ENCODE measurements at regions not wholly inside any gene's neighbourhood (a gene's known extent, or its start where the extent isn't known, plus 50 kb on each side); places are given as distances from the start of the nearest gene placed in this dataset.

DNA sequence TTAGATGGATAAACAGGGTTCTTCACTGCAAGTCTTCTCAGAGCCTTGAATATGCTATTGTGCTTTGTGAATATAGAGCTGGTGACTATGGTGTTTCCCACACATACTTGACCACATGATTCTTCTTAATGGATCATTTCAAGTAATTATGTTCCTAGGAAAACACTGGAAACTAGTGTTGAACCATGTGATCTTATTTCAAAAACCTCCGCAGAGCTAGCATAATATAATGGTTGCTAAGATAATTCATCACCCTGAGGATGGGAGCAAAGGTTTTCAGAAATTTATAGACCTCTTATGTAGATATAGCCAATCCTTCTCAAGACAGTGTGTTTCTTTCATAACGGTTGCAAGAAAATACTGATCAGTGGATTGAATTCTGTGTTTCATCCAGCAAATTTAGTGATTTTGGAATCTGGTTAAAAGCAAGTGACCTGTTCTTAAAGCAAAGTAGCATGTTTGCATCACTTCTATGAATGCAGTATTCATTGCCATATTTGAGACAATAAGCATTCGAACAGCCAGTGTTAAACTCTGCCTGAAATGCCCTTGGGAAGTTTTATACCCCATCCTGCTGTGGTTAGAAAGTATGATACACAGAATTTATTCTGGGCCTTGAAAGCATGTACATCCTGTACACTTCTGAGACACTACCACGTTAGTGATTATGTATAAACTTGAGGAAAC, 341.0 kb upstream of the E2F7 start:
- no peak overlapping the region for H3K9ac ChIP-seq (ENCODE audit: extremely low read depth, insufficient read length, low read length)
- H3K4me1 Mint-ChIP-seq, result peaks cover 28 to 32% of the 10 kb centered on the region in 2 experiments
- H2AFZ ChIP-seq (ENCODE audit: low read length), result no peak overlapping the region
- no peaks in the 10 kb centered on the region for H3K27me3 Mint-ChIP-seq (ENCODE audit: low read depth)
- H3K23me2 ChIP-seq (ENCODE audit: insufficient read length, low read depth, low read length, poor library complexity, severe bottlenecking), result no peaks in the 10 kb centered on the region
- H3T11ph ChIP-seq (ENCODE audit: low read length), result no peak overlapping the region
- no peak overlapping the region for H2AK5ac ChIP-seq (ENCODE audit: insufficient read length, low read length)
- H3K79me1 ChIP-seq (ENCODE audit: insufficient read depth, low read depth, low read length, poor library complexity, severe bottlenecking), result no peaks in the 10 kb centered on the region
- no peak overlapping the region for H2BK15ac ChIP-seq (ENCODE audit: low read depth, low read length)
- no peak for DNase-seq
- no peak overlapping the region for H3K4me2 ChIP-seq (ENCODE audit: insufficient read depth, insufficient read length, low read length)
- no peaks in the 10 kb centered on the region for H3K9me3 Mint-ChIP-seq
- H3K56ac ChIP-seq (ENCODE audit: insufficient read length, low read depth, low read length), result no peak overlapping the region
- no peaks in the 10 kb centered on the region for H4K20me1 ChIP-seq (ENCODE audit: control insufficient read depth, insufficient read depth, insufficient read length)
- H3K14ac ChIP-seq (ENCODE audit: insufficient read depth, low read length), result no peak overlapping the region
- H3K27me3 ChIP-seq (ENCODE audit: insufficient read depth, low read length), result no peaks in the 10 kb centered on the region
- TF ChIP-seq, protein P1, sequence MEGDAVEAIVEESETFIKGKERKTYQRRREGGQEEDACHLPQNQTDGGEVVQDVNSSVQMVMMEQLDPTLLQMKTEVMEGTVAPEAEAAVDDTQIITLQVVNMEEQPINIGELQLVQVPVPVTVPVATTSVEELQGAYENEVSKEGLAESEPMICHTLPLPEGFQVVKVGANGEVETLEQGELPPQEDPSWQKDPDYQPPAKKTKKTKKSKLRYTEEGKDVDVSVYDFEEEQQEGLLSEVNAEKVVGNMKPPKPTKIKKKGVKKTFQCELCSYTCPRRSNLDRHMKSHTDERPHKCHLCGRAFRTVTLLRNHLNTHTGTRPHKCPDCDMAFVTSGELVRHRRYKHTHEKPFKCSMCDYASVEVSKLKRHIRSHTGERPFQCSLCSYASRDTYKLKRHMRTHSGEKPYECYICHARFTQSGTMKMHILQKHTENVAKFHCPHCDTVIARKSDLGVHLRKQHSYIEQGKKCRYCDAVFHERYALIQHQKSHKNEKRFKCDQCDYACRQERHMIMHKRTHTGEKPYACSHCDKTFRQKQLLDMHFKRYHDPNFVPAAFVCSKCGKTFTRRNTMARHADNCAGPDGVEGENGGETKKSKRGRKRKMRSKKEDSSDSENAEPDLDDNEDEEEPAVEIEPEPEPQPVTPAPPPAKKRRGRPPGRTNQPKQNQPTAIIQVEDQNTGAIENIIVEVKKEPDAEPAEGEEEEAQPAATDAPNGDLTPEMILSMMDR (conservative IDR thresholded peaks at IDR 0.05), result no peak
- no peaks in the 10 kb centered on the region for H3K79me2 ChIP-seq (ENCODE audit: insufficient read depth, low read length)
- no peak overlapping the region for H2BK120ac ChIP-seq (ENCODE audit: low read depth, low read length, poor library complexity, severe bottlenecking)
- H3K4me3 Mint-ChIP-seq, result no peak overlapping the region
- H4K91ac ChIP-seq (ENCODE audit: insufficient read length, low read depth, low read length), result no peak overlapping the region
- H3K23ac ChIP-seq (ENCODE audit: insufficient read length, low read depth, low read length), result no peak overlapping the region
- WGBS (ENCODE audit: extremely low coverage, insufficient read length, low lambda C conversion rate), result no CpG with 5 or more reads among the region's 4 CpGs
- peak overlapping the region in 1 of 3 experiments; percentile 87; a peak in 3 of 7 replicates for H3K27ac Mint-ChIP-seq
- no peak overlapping the region for H3K27ac ChIP-seq (ENCODE audit: insufficient read length, low read depth, low read length)
- no peaks in the 10 kb centered on the region for H3K36me3 Mint-ChIP-seq (ENCODE audit: insufficient read depth in 1 of 3, low read depth in 3 of 3)
- no peak overlapping the region for H2BK20ac ChIP-seq (ENCODE audit: low read depth, low read length, poor library complexity, severe bottlenecking)
- no peak overlapping the region for H2BK5ac ChIP-seq (ENCODE audit: insufficient read length, low read length)
- H4K8ac ChIP-seq (replicated peaks; ENCODE audit: insufficient read length, low read depth, low read length), result no peak overlapping the region
- no peaks in the 10 kb centered on the region; the same call in 1 of the 2 replicates for H3K4me1 ChIP-seq (ENCODE audit: insufficient read depth, low read length)
- no peak overlapping the region for H4K5ac ChIP-seq (ENCODE audit: insufficient read length, low read depth, low read length)
- H3K4ac ChIP-seq (ENCODE audit: low read depth, low read length), result no peak overlapping the region
- H3K9me3 ChIP-seq (ENCODE audit: control insufficient read depth, low read depth, low read length), result no peaks in the 10 kb centered on the region
- no peak overlapping the region for H2BK12ac ChIP-seq (ENCODE audit: insufficient read length, low read depth, low read length)
- H3K18ac ChIP-seq (ENCODE audit: insufficient read length, low read depth, low read length), result no peak overlapping the region
